ENCODE measurements at regions not wholly inside any gene's neighbourhood (a gene's known extent, or its start where the extent isn't known, plus 50 kb on each side); places are given as distances from the start of the nearest gene placed in this dataset.

- TF ChIP-seq NRF1 (conservative IDR thresholded peaks at IDR 0.05; ENCODE audit: low read depth, low read length): no peak
Observed at GRCh38 chr4:184295206-184295605, 77.5 kb upstream of the ENPP6 start (continued).

GRCh38 chr4:184294606-184295133 lies 77.0 kb upstream of the ENPP6 start:
- H3K9ac ChIP-seq (ENCODE audit: control insufficient read depth, insufficient read depth, low read length): no peak overlapping the region
- CTCF ChIA-PET: interaction anchor here (0.7 to 0.9 kb wide), 2 partner anchors 11 to 14 kb away, joined by 3 read pairs; no protein-coding TSS in a partner anchor
- POLR2A ChIA-PET: interaction anchor here (0.6 to 1.3 kb wide), 3 partner anchors 13 to 22 kb away, joined by 3 to 4 read pairs (median 4); no protein-coding TSS in a partner anchor
- RAD21 ChIA-PET (ENCODE audit: unreplicated experiment): interaction anchor here (1.4 kb wide), 1 partner anchor 9 kb away, joined by 4 read pairs; no protein-coding TSS in a partner anchor
- SMC1A ChIA-PET (ENCODE audit: uncharacterized antibody, unreplicated experiment): interaction anchor here (1.0 to 2.2 kb wide), 2 partner anchors 12 to 14 kb away, joined by 6 to 7 read pairs; no protein-coding TSS in a partner anchor
- no peaks in the 10 kb centered on the region for H3K36me3 ChIP-seq (ENCODE audit: control insufficient read depth in 2 of 2, insufficient read depth in 2 of 2, low read length in 1 of 2)
- intact Hi-C loops (cut with micrococcal nuclease; ENCODE audit: unreplicated experiment) (no loop called here), in situ Hi-C loops (cut with MboI) (no loop called here)
- H3K4me1 ChIP-seq (ENCODE audit: control insufficient read depth, insufficient read depth, low read length): peaks cover 20% of the 10 kb centered on the region
- no peak for ATAC-seq
- no peak overlapping the region for H3K4me2 ChIP-seq (ENCODE audit: control insufficient read depth, insufficient read depth)
- no peaks in the 10 kb centered on the region for H4K20me1 ChIP-seq (ENCODE audit: control insufficient read depth, insufficient read depth)
- H3K27me3 ChIP-seq (replicated peaks in 1 of 2; ENCODE audit: control insufficient read depth in 2 of 2, insufficient read depth in 2 of 2, low read length in 1 of 2): no peaks in the 10 kb centered on the region
- no TSS peak for BruUV-seq (replicated peaks)
- H2AFZ ChIP-seq (ENCODE audit: control insufficient read depth, low read depth, low read length): no peak overlapping the region
- peaks cover under 1% of the 10 kb centered on the region; the same call in 1 of the 2 replicates for H3K79me2 ChIP-seq (ENCODE audit: control insufficient read depth, insufficient read depth, low read length)
- TF ChIP-seq JUND (IDR thresholded peaks at IDR 0.05; ENCODE audit: low read depth, low read length): no peak
- TF ChIP-seq HCFC1 (IDR thresholded peaks at IDR 0.05; ENCODE audit: low read length): no peak
- TF ChIP-seq POLR2AphosphoS5 (IDR thresholded peaks at IDR 0.05; ENCODE audit: low read length): no peak
- 0 out of 2 replicates have a peak, but pooled peaks have one; percentile 38 for TF ChIP-seq MTA3 (IDR thresholded peaks at IDR 0.05; ENCODE audit: borderline replicate concordance, low read length)
- TF ChIP-seq HSF1 (IDR thresholded peaks at IDR 0.05; ENCODE audit: low read depth, low read length): no peak
- TF ChIP-seq ZNF207 (IDR thresholded peaks at IDR 0.05; ENCODE audit: borderline replicate concordance): no peak
- no peak for TF ChIP-seq POLR2AphosphoS2 (IDR thresholded peaks at IDR 0.05; ENCODE audit: low read depth, low read length)
- no peaks in the 10 kb centered on the region; the same call in 1 of the 3 replicates for H3K9me3 ChIP-seq (replicated peaks; ENCODE audit: control insufficient read depth, insufficient read depth, low read length)
- H3K27ac ChIP-seq (ENCODE audit: control insufficient read depth, insufficient read depth): no peak overlapping the region
- FAIRE-seq: no peak
- 86% methylated on average over 7 of the region's 7 CpGs for WGBS (ENCODE audit: insufficient coverage, insufficient replicate concordance, low lambda C conversion rate, missing lambda C conversion rate)
- no peak for DNase-seq (ENCODE audit: low read depth, low spot score)
- no peak overlapping the region for H3K4me3 ChIP-seq
